ENCODE measurements at regions not wholly inside any gene's neighbourhood (a gene's known extent, or its start where the extent isn't known, plus 50 kb on each side); places are given as distances from the start of the nearest gene placed in this dataset.
"Not testable (repeated sequence)": the region's sequence is repeated elsewhere in the genome, so short reads cannot be mapped to it uniquely, and the experiment has no call there.

DNA sequence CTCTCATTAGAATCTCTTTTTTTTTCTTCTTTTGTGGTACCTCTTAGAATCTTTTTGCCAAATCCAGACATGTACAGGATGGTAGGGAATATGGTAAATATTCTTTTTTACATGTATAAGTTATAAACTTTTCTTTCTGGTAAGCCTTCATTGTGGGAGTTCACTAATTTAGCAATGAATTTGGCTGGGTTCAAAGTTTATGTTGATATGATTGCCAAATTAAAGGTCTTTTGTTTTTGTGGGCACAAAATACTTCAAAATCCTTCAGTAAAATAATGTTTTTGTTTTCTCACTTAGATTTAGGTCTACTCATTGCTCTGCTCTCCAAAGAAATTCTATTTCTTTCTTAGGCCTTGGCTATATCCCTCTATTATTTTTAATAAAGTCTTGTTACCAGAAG lies 1405.9 kb upstream of the ALCAM start:
- no peak for DNase-seq
- intact Hi-C loops (cut with micrococcal nuclease), result no loop called here
- no peak for ATAC-seq

DNA sequence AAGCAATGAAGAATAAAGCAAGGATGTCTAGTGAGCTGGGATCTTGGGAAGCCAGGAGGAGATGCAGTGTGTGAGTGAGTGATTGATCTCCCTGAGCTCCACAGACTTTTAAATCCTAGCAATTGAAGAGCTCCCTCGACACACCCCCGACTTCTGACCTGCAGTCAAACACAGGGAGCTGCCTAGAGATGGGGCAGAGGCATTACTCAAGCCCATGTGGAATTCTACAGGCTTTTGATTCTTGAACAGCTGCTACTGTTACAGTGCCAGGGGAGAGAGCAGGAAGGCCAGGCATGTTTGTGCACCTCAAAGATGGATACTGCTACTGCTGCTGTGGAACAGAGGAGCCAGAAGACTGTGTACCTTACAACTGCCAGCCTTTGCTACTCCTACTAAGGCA lies 1403.1 kb upstream of the ALCAM start:
- DNase-seq (no peak), ATAC-seq (no peak)
- intact Hi-C loops (cut with micrococcal nuclease), result no loop called here

DNA sequence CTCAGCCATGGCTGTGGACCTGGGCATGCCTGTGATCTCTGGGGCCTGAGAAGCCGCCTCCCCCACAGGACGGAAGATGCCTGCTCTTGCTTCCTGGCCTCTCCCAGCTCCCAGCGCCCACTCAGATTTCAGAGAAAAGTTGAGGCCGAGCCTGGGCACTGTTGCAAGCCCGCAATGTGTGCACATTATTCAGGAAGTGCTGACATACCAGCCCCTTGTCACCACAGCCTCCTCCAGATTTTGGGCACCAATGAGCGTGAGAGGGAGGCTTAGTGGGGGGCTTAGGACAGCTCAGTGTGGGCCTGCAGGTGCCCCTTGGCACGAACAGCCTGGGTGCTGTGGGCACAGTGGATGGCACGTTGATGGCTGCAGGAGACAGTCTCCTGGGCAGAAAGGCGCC lies 1400.9 kb upstream of the ALCAM start:
- no peak for ATAC-seq
- intact Hi-C loops (cut with micrococcal nuclease), result no loop called here

GRCh38 chr3:103966749-103967148 lies 1400.0 kb upstream of the ALCAM start:
- ATAC-seq (no peak), DNase-seq (no peak)
- intact Hi-C loops (cut with micrococcal nuclease), result no loop called here

More for the DNA sequence above, 1400.9 kb upstream of the ALCAM start:
- no peak for DNase-seq

DNA sequence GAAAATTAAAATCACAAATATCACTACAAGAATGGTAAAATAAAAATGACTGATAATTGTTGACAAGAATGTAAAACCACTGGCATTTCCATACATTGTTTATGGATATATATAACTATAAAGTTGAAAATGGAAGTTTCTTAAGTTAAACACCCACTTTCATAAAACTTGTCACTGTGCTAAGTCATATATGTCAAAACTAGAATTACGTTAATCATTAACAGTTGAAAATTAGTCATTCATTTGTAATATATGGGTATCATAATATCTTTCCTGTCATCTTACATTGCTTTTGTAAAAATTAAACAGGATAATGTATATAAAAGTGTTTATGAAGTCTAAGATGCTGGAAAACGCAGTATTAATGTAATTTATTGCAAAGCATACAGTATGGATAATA lies 1398.6 kb upstream of the ALCAM start:
- intact Hi-C loops (cut with micrococcal nuclease), result no loop called here
- ATAC-seq, result no peak
- DNase-seq, result no peak

- no peak for ATAC-seq
- no peak for DNase-seq
- intact Hi-C loops (cut with micrococcal nuclease), result no loop called here
These were observed 1398.0 kb upstream of the ALCAM start for GRCh38 chr3:103968751-103969150.

GRCh38 chr3:103976931-103977339 lies 1389.8 kb upstream of the ALCAM start:
- ATAC-seq, result no peak
- DNase-seq, result no peak
- intact Hi-C loops (cut with micrococcal nuclease), result no loop called here

DNA sequence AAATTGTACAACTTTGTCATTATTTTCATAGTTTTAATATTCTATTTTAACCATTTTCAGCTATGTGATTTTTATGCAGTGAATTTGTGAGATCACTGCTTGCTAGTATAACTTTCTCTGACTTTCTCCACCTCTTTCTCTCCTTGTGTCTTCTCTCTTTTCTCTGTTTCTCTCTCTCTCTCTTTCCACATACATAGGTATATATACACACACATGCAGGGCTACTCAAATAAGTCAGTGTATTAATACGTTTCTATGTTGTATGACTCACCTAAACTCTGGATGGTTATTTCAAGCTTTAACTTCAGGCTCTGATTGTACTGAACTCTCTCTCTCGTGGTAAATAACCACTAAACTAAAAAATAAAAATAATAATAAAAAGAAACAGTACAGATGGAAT lies 1389.3 kb upstream of the ALCAM start:
- no peak for ATAC-seq
- intact Hi-C loops (cut with micrococcal nuclease), result no loop called here
- no peak for DNase-seq

GRCh38 chr3:103991461-103992115 lies 1375.1 kb upstream of the ALCAM start:
- DNase-seq (no peak), ATAC-seq (no peak)
- intact Hi-C loops (cut with micrococcal nuclease), result no loop called here

- intact Hi-C loops (cut with micrococcal nuclease), result no loop called here
- DNase-seq (no peak), ATAC-seq (no peak)
These were observed 1374.2 kb upstream of the ALCAM start for GRCh38 chr3:103992469-103992868.

DNA sequence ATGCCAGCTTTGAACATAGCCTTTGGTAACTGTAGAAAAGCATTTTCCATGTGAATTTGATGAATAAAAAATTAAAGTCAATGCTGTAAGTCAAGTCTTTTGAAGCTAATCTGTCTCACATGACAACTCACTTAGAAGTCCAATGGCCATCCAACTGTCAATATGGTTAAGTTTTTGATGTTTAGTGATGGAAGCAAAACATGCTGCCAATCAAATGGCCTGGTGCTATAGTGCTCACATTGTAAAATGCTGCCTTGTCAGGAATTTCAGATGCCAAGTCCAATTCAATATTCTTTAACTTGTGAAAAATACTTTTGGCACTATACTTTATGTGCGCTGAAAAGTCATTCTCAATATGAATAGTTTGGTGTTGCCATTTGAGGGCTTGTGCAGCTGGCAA lies 1361.8 kb upstream of the ALCAM start:
- ATAC-seq (no peak), DNase-seq (no peak)
- intact Hi-C loops (cut with micrococcal nuclease), result no loop called here

GRCh38 chr3:104005815-104006214 lies 1360.9 kb upstream of the ALCAM start:
- ATAC-seq (no peak), DNase-seq (no peak)
- intact Hi-C loops (cut with micrococcal nuclease), result no loop called here

GRCh38 chr3:104018541-104018940 lies 1348.2 kb upstream of the ALCAM start:
- ATAC-seq (no peak), DNase-seq (no peak)
- intact Hi-C loops (cut with micrococcal nuclease), result no loop called here

DNA sequence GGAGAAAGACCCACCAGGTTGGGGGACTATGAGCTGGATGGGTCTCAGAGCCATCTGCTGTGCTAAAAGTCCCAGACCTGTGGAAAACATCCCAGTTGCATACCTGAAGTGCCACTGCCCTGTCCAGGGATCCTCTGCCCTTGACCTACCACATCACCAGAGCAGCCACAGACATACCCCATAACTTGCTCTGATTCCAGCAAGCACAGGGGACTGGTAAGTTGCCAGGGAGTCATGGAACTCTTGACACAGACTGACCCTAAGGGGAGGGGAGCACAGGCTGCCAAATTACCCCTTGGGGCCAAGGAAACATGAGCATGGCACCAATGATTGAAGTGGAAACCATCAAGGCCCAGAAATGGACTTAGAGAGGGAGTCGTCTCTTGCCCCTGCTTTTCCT lies 1335.1 kb upstream of the ALCAM start:
- no peak for DNase-seq
- intact Hi-C loops (cut with micrococcal nuclease), result no loop called here

DNA sequence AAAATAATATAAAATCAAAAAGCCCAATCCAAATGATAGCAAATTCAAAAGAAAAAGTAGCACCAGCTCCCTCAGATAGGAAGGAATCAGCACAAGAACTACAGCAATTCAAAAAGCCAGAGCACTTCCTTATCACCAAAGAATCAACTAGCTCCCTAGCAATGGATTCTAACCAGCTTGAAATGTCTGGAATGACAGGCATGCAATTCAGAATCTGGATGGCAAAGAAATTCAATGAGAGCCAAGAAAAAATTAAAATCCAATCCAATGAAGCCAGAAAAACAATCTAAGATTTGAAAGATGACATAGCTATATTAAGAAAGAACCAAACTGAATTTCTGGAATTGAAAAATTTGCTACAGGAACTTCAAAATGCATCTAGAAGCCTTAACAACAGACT lies 1334.4 kb upstream of the ALCAM start:
- intact Hi-C loops (cut with micrococcal nuclease), result no loop called here
- DNase-seq (no peak), ATAC-seq (no peak)

More for the DNA sequence above, 1335.1 kb upstream of the ALCAM start:
- no peak for ATAC-seq

DNA sequence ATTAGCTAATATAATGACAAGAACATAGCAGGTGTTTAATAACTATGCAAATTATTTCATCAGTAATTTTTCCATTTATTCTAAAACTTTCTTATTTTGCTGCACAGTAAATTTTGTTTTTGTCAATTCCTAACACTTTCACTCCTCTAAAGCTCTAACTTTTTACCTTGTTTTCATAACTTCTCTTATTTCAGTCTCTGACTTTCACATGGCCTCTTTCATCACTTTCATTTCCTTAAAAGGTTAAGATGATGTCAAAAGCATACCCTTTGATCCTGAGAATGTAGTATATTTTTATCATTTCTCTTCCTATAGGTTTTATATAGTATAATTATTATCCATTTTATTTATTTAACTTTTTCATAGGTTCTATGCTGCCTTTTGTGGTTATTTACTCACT lies 1325.8 kb upstream of the ALCAM start:
- intact Hi-C loops (cut with micrococcal nuclease), result no loop called here
- no peak for ATAC-seq
- DNase-seq, result no peak

GRCh38 chr3:104043001-104043543 lies 1323.6 kb upstream of the ALCAM start:
- intact Hi-C loops (cut with micrococcal nuclease); DNase-seq; ATAC-seq: not testable (repeated sequence)

DNA sequence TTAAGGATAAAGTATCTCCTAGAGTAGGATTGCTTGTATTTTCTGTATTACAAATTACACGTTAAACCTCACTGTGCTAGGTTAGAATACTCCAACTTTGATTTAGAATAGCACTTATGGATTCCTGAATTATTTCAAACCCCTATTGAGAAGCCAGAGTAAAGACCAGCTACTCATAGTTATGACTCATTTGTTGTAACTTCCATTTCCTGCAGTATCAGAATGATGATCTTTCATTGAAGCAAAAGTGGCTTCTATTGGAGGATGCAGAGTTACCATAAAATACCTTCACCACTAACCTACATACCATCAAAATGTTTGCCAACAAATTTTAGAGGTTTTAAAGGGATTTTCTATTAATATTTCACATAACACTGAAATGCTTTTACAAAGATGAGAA lies 1322.7 kb upstream of the ALCAM start:
- DNase-seq, result no peak
- intact Hi-C loops (cut with micrococcal nuclease), result no loop called here
- no peak for ATAC-seq

GRCh38 chr3:104066658-104067057 lies 1300.1 kb upstream of the ALCAM start:
- intact Hi-C loops (cut with micrococcal nuclease), result no loop called here
- ATAC-seq (no peak), DNase-seq (no peak)

GRCh38 chr3:104069114-104069513 lies 1297.6 kb upstream of the ALCAM start:
- ATAC-seq (no peak), DNase-seq (no peak)
- intact Hi-C loops (cut with micrococcal nuclease), result no loop called here

DNA sequence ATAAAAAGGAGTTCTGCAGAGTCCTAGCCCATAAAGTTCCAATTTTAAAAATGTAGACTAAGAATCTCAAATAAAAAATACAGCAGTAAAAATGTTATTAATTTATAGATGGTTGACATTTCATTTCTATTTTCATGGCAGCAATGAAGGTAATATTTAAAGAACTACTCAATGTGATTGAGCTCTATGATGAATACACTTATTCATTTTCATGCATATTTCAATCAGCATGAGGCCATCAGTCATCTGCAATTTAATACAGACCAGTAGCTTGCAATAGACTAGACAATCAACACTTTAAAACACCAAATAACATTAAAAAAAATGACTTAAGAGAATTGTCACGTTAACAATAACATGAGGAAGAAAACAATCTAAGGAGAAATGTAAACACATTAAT lies 1295.8 kb upstream of the ALCAM start:
- ATAC-seq, result no peak
- no peak for DNase-seq
- intact Hi-C loops (cut with micrococcal nuclease), result no loop called here

Measured in left ventricle myocardium superior (tissue), 1 donor.